A549 (cell line): ENCODE measurements at regions not wholly inside any gene's neighbourhood (a gene's known extent, or its start where the extent isn't known, plus 50 kb on each side); places are given as distances from the start of the nearest gene placed in this dataset.

ENCODE experiments used
- BHLHE40 ChIP-seq: IDR thresholded peaks from 2 replicates; pipeline ENCODE4 v1.6.1; 2012; ENCODE audit warnings: low read depth, low read length, inconsistent platforms
- CEBPB ChIP-seq, 2 experiments: fragments of >200 bp in 1 of 2; sonication (Bioruptor Twin) in 1 of 2; formaldehyde crosslinking in 1 of 2; IDR thresholded peaks; 2 replicates each; pipeline ENCODE4 v1.6.1; 2012 to 2016
- CTCF ChIP-seq: fragments of >200 bp; sonication (Bioruptor Twin); formaldehyde crosslinking; IDR thresholded peaks from 3 replicates; pipeline ENCODE4 v1.5.1; 2016
- HDAC2 ChIP-seq: fragments of 200-600 bp; sonication (generic); IDR thresholded peaks from 2 replicates; pipeline ENCODE4 v1.6.1; 2016
- MAZ ChIP-seq: fragments of 150-350 bp; IDR thresholded peaks from 2 replicates; pipeline ENCODE4 v1.6.1; 2014; ENCODE audit warnings: antibody characterized with exemption, low read depth, low read length, borderline replicate concordance
- POLR2A ChIP-seq: IDR thresholded peaks from 2 replicates; pipeline ENCODE4 v1.6.1; 2012; ENCODE audit warnings: mild to moderate bottlenecking, low read length
- RAD21 ChIP-seq, 2 experiments: fragments of >200 bp in 1 of 2; sonication (Bioruptor Twin) in 1 of 2; formaldehyde crosslinking in 1 of 2; IDR thresholded peaks in 1 of 2; conservative IDR thresholded peaks in 1 of 2; 2 replicates in 1 of 2; 3 replicates in 1 of 2; pipeline ENCODE4 v1.6.1; 2012 to 2018; ENCODE audit warnings: inconsistent platforms in 1 of 2
- RCOR1 ChIP-seq: fragments of 150-350 bp; IDR thresholded peaks from 2 replicates; pipeline ENCODE4 v1.6.1; 2014; ENCODE audit warnings: antibody characterized with exemption, low read length, low read depth
- REST ChIP-seq: fragments of 200-600 bp; sonication (generic); IDR thresholded peaks from 2 replicates; pipeline ENCODE4 v1.6.1; 2016; ENCODE audit warnings: antibody characterized with exemption, mild to moderate bottlenecking, moderate library complexity
- SMC3 ChIP-seq: fragments of >200 bp; sonication (Bioruptor Twin); formaldehyde crosslinking; IDR thresholded peaks from 3 replicates; pipeline ENCODE4 v1.6.1; 2018; ENCODE audit warnings: inconsistent platforms

GRCh38 chr3:27606537-27606936 is 115.6 kb downstream of the EOMES start:
- TF ChIP-seq RCOR1 (no peak), CTCF (no peak), REST (no peak), SMC3 (no peak), BHLHE40 (no peak), POLR2A (no peak), MAZ (no peak), CEBPB (IDR thresholded peaks at IDR 0.05) (no peak), HDAC2 (no peak), RAD21 (conservative IDR thresholded peaks at IDR 0.05 in 1 of 2, IDR thresholded peaks at IDR 0.05 in 1 of 2) (no peak)
